B cell (primary cell): ENCODE measurements at regions not wholly inside any gene's neighbourhood (a gene's known extent, or its start where the extent isn't known, plus 50 kb on each side); places are given as distances from the start of the nearest gene placed in this dataset.

ENCODE experiments used
- ATAC-seq: fragments of 200-7000 bp; cut with Tn5 transposase; one replicate; pipeline ENCODE4 v1.10.0; 2021; ENCODE audit warnings: low read depth, mild to moderate bottlenecking, moderate number of reproducible peaks, moderate library complexity
- CTCF ChIA-PET: fragments of 350-600 bp; sonication (Branson Sonifier 250); formaldehyde crosslinking; loops from one replicate; lab custom pipeline; 2021; ENCODE audit warnings: antibody characterized with exemption, inconsistent platforms; lab: Charles Lee
- POLR2A ChIA-PET: fragments of 350-600 bp; sonication (Branson Sonifier 250); formaldehyde crosslinking; loops from one replicate; lab custom pipeline; 2021; ENCODE audit warnings: antibody characterized with exemption; lab: Charles Lee
- DNase-seq: peaks from one replicate; pipeline ENCODE4 v3.0.0; 2013
- H2AFZ ChIP-seq: 2 replicates; pipeline ENCODE4 v1.6.1; 2012; ENCODE audit warnings: mild to moderate bottlenecking, low read depth, low read length; ENCODE audit not compliant: insufficient read depth, poor library complexity, severe bottlenecking
- H3K27ac ChIP-seq, 2 donors: 1 replicate in 1 of 2; 2 replicates in 1 of 2; pipeline ENCODE4 v1.5.1; 2012 to 2013; ENCODE audit warnings: low read length in 2 of 2, mild to moderate bottlenecking in 2 of 2, moderate library complexity in 1 of 2
- H3K27me3 ChIP-seq, 4 experiments: fragments of 200-600 bp in 1 of 4; sonication (generic) in 1 of 4; replicated peaks in 1 of 4; 1 replicate in 2 of 4; 2 replicates in 2 of 4; pipeline versions ENCODE4 v1.6.1 to v1.7.0; 2013 to 2016; ENCODE audit warnings: low read length in 3 of 4, mild to moderate bottlenecking in 2 of 4, mixed read lengths in 1 of 4, moderate library complexity in 1 of 4; ENCODE audit not compliant: insufficient read depth in 4 of 4, control insufficient read depth in 3 of 4; ENCODE audit errors: control extremely low read depth in 1 of 4
- H3K36me3 ChIP-seq, 2 experiments: replicated peaks in 1 of 2; 1 replicate in 1 of 2; 2 replicates in 1 of 2; pipeline versions ENCODE4 v1.6.1 to v1.7.1; 2013; ENCODE audit warnings: low read length in 1 of 2; ENCODE audit not compliant: insufficient read depth in 2 of 2, control insufficient read depth in 1 of 2; ENCODE audit errors: control extremely low read depth in 1 of 2, extremely low read depth in 1 of 2
- H3K4me1 ChIP-seq, 2 donors: fragments of 200-600 bp in 1 of 2; sonication (generic) in 1 of 2; 1 replicate in 1 of 2; 2 replicates in 1 of 2; pipeline versions ENCODE4 v1.5.1 to v1.6.1; 2013 to 2017; ENCODE audit warnings: low read length in 2 of 2; ENCODE audit not compliant: control insufficient read depth in 2 of 2, insufficient read depth in 2 of 2
- H3K4me2 ChIP-seq: replicated peaks from 2 replicates; pipeline ENCODE3; 2012; ENCODE audit warnings: mild to moderate bottlenecking, low read depth, low read length; ENCODE audit not compliant: poor library complexity, severe bottlenecking
- H3K4me3 ChIP-seq, 5 experiments: fragments of 200-600 bp in 1 of 5; sonication (generic) in 1 of 5; 1 replicate in 3 of 5; 2 replicates in 2 of 5; pipeline versions ENCODE4 v1.5.1 to v1.7.0; 2011 to 2016; ENCODE audit warnings: low read length in 4 of 5, mild to moderate bottlenecking in 4 of 5, low read depth in 2 of 5, control low read depth in 1 of 5, moderate library complexity in 1 of 5; ENCODE audit not compliant: insufficient read depth in 1 of 5; ENCODE audit errors: control extremely low read depth in 1 of 5, extremely low read depth in 1 of 5
- H3K79me2 ChIP-seq: fragments of 200-600 bp; sonication (generic); one replicate; pipeline ENCODE4 v1.6.0; 2016; ENCODE audit warnings: low read length; ENCODE audit not compliant: control insufficient read depth, insufficient read depth
- H3K9ac ChIP-seq: fragments of 200-600 bp; sonication (generic); 2 replicates; pipeline ENCODE4 v1.6.1; 2017; ENCODE audit warnings: mild to moderate bottlenecking, low read length, moderate library complexity
- H3K9me3 ChIP-seq, 3 donors: one replicate each; pipeline versions ENCODE4 v1.6.1 to v1.7.1; 2013; ENCODE audit warnings: low read length in 2 of 3; ENCODE audit not compliant: control insufficient read depth in 2 of 3, insufficient read depth in 1 of 3; ENCODE audit errors: control extremely low read depth in 1 of 3
- H4K20me1 ChIP-seq: 2 replicates; pipeline ENCODE4 v1.6.0; 2012; ENCODE audit warnings: mild to moderate bottlenecking, low read length; ENCODE audit not compliant: insufficient read depth, control insufficient read depth, poor library complexity, severe bottlenecking
- H3K27ac Mint-ChIP-seq: one replicate; pipeline ENCODE4 v1.8.0; 2021; ENCODE audit warnings: mixed read lengths
- H3K27me3 Mint-ChIP-seq: one replicate; pipeline ENCODE4 v1.8.0; 2021; ENCODE audit warnings: mixed read lengths
- H3K4me1 Mint-ChIP-seq: one replicate; pipeline ENCODE4 v1.8.0; 2021; ENCODE audit warnings: mixed read lengths
- H3K4me3 Mint-ChIP-seq: one replicate; pipeline ENCODE4 v1.8.0; 2021; ENCODE audit warnings: mixed read lengths
- H3K9me3 Mint-ChIP-seq: one replicate; pipeline ENCODE4 v1.8.0; 2022; ENCODE audit warnings: mixed read lengths; ENCODE audit not compliant: insufficient read depth
- CTCF ChIP-seq: fragments of 200-600 bp; IDR thresholded peaks from one replicate; pipeline ENCODE4 v1.8.0; 2022; ENCODE audit warnings: antibody characterized with exemption, mild to moderate bottlenecking
- EZH2 ChIP-seq: IDR thresholded peaks from 2 replicates; pipeline ENCODE4 v1.6.1; 2012; ENCODE audit warnings: borderline replicate concordance, low read depth, mild to moderate bottlenecking, moderate library complexity, low read length; ENCODE audit not compliant: insufficient read depth, poor library complexity, severe bottlenecking
- WGBS: methylation state at CpG from one replicate; pipeline ENCODE4 v1.1.5; 2013; ENCODE audit warnings: missing lambda C conversion rate; ENCODE audit not compliant: insufficient coverage; 5-methylcytosine and 5-hydroxymethylcytosine counted together
- intact Hi-C: fragments of 100-400 bp; cut with micrococcal nuclease; formaldehyde crosslinking; loops from one replicate; pipeline ENCODE4 v1.10.0; 2022

- H3K4me1 Mint-ChIP-seq: no peaks in the 10 kb centered on the region
- Histone ChIP-seq H3K4me3 (no peak overlapping the region), H3K36me3 (no peaks in the 10 kb centered on the region), H3K4me2 (no peak overlapping the region), H4K20me1 (no peaks in the 10 kb centered on the region), H3K4me1 (no peaks in the 10 kb centered on the region), H3K27ac (no peak overlapping the region), H3K27me3 (no peaks in the 10 kb centered on the region), H3K79me2 (no peaks in the 10 kb centered on the region), H2AFZ (no peak overlapping the region), H3K9me3 (no peaks in the 10 kb centered on the region), H3K9ac (no peak overlapping the region)
- H3K4me3 Mint-ChIP-seq: no peak overlapping the region
- POLR2A ChIA-PET: no interaction called here
- no CpG with 5 or more reads among the region's 2 CpGs for WGBS
- CTCF ChIA-PET: no interaction called here
- no peaks in the 10 kb centered on the region for H3K9me3 Mint-ChIP-seq
- TF ChIP-seq EZH2: no peak
- no peak for TF ChIP-seq CTCF
- ATAC-seq: no peak
- intact Hi-C loops: no loop called here
- no peak for DNase-seq
- peaks cover 7% of the 10 kb centered on the region for H3K27me3 Mint-ChIP-seq
- no peak overlapping the region for H3K27ac Mint-ChIP-seq
Measured at GRCh38 chr1:168799927-168800605, 71.1 kb upstream of the DPT start.

DNA sequence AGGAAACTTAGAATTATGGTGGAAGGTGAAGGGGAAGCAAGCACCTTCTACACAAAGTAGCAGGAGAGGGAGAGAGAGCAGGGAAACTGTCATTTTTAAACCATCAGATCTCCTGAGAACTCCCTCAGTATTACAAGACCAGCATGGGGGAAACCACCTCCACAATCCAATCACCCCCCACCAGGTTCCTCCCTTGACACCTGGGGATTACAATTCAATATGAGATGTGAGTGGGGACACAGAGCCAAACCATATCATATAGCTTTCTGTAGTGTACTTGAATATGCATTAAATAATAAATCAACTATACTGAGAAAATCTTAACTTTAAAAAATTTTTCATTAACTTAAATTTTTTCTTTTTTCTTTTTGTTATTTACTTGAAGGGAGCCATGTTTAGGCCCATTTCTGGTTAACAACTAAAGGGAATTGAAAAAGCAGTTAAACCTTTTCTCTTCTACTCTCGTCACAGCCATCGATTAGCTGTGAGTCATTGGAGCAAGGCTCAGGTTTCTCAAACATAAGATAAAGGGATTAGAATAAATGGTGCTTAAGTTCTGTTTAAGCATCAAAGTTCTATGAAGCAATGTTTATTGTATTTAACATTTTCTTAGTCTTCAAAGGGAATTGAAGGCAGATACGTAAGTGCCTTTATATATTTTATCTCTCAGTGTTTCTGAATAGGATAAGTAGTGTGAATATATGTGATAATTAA lies 72.2 kb upstream of the DPT start:
- H3K9ac ChIP-seq: no peak overlapping the region
- Mint-ChIP-seq H3K27ac (no peak overlapping the region), H3K4me1 (no peaks in the 10 kb centered on the region), H3K4me3 (no peak overlapping the region), H3K27me3 (peaks cover 7% of the 10 kb centered on the region), H3K9me3 (no peaks in the 10 kb centered on the region)
- ATAC-seq (no peak), DNase-seq (no peak)
- H4K20me1 ChIP-seq: no peaks in the 10 kb centered on the region
- no peak overlapping the region for H3K27ac ChIP-seq
- TF ChIP-seq EZH2: no peak
- TF ChIP-seq CTCF: no peak
- H3K9me3 ChIP-seq: no peaks in the 10 kb centered on the region
- H3K4me2 ChIP-seq: no peak overlapping the region
- no peak overlapping the region for H2AFZ ChIP-seq
- POLR2A ChIA-PET: no interaction called here
- no peaks in the 10 kb centered on the region for H3K27me3 ChIP-seq
- CTCF ChIA-PET: no interaction called here
- intact Hi-C loops: no loop called here
- no peaks in the 10 kb centered on the region for H3K79me2 ChIP-seq
- H3K36me3 ChIP-seq: no peaks in the 10 kb centered on the region
- WGBS: no CpG with 5 or more reads among the region's 3 CpGs
- H3K4me1 ChIP-seq: no peaks in the 10 kb centered on the region
- H3K4me3 ChIP-seq: no peak overlapping the region
